NCI-H774 (cell line): ENCODE measurements at regions not wholly inside any gene's neighbourhood (a gene's known extent, or its start where the extent isn't known, plus 50 kb on each side); places are given as distances from the start of the nearest gene placed in this dataset.

ENCODE experiments used
- DNase-seq: peaks from one replicate; lab custom pipeline; 2025; lab: John Stamatoyannopoulos, UW

GRCh38 chr18:56224669-56225561, 413.5 kb downstream of the TXNL1 start:
- DNase-seq = no peak

GRCh38 chr18:56221195-56222065, 417.0 kb downstream of the TXNL1 start:
- DNase-seq = no peak

- no peak for DNase-seq
These were observed 421.0 kb downstream of the TXNL1 start for GRCh38 chr18:56217406-56217805.

- no peak for DNase-seq
These were observed 423.7 kb downstream of the TXNL1 start for GRCh38 chr18:56214706-56215105.

- no peak for DNase-seq
These were observed 427.9 kb downstream of the TXNL1 start for GRCh38 chr18:56210520-56210919.

- DNase-seq = no peak
These were observed 430.4 kb downstream of the TXNL1 start for GRCh38 chr18:56207989-56208388.

GRCh38 chr18:56204052-56204451, 434.3 kb downstream of the TXNL1 start:
- DNase-seq = no peak

- no peak for DNase-seq
These were observed 435.7 kb downstream of the TXNL1 start for GRCh38 chr18:56202678-56203077.

- no peak for DNase-seq
These were observed 437.9 kb downstream of the TXNL1 start for GRCh38 chr18:56200381-56200911.

- DNase-seq = no peak
These were observed 438.6 kb downstream of the TXNL1 start for GRCh38 chr18:56199580-56200330.

- no peak for DNase-seq
These were observed 441.0 kb downstream of the TXNL1 start for GRCh38 chr18:56197241-56197859.

GRCh38 chr18:56196495-56197225, 441.7 kb downstream of the TXNL1 start:
- no peak for DNase-seq

GRCh38 chr18:56191334-56191733, 447.1 kb downstream of the TXNL1 start:
- DNase-seq = no peak

GRCh38 chr18:56189615-56190014, 448.8 kb downstream of the TXNL1 start:
- no peak for DNase-seq

GRCh38 chr18:56188529-56189275, 449.7 kb downstream of the TXNL1 start:
- DNase-seq = no peak

GRCh38 chr18:56186319-56186718, 452.1 kb downstream of the TXNL1 start:
- DNase-seq = no peak

GRCh38 chr18:56185126-56185525, 453.3 kb downstream of the TXNL1 start:
- no peak for DNase-seq

- no peak for DNase-seq
These were observed 461.6 kb downstream of the TXNL1 start for GRCh38 chr18:56176751-56177150.

- DNase-seq = no peak
These were observed 462.9 kb downstream of the TXNL1 start for GRCh38 chr18:56175330-56176001.
